ENCODE measurements at regions not wholly inside any gene's neighbourhood (a gene's known extent, or its start where the extent isn't known, plus 50 kb on each side); places are given as distances from the start of the nearest gene placed in this dataset.

GRCh38 chr12:124497658-124498057 is 69.8 kb downstream of the NCOR2 start:
- no peak for TF ChIP-seq TP53 (CRISPR knock-in tag; IDR thresholded peaks at IDR 0.05)
- no peak for TF ChIP-seq CTCF (IDR thresholded peaks at IDR 0.05)
- no peak for TF ChIP-seq E2F4 (CRISPR knock-in tag; IDR thresholded peaks at IDR 0.05; ENCODE audit: borderline replicate concordance, low read depth)

All from WTC11 (cell line).